ENCODE measurements at regions not wholly inside any gene's neighbourhood (a gene's known extent, or its start where the extent isn't known, plus 50 kb on each side); places are given as distances from the start of the nearest gene placed in this dataset.

- Mint-ChIP-seq H3K9me3 (no peaks in the 10 kb centered on the region), H3K27me3 (ENCODE audit: low read depth) (no peaks in the 10 kb centered on the region), H3K4me3 (no peak overlapping the region), H3K36me3 (no peaks in the 10 kb centered on the region), H3K4me1 (no peaks in the 10 kb centered on the region), H3K27ac (no peak overlapping the region)
- CTCF ChIA-PET = no interaction called here
- DNase-seq (ENCODE audit: low spot score) = no peak
- TF ChIP-seq TCF7 (CRISPR knock-in tag; IDR thresholded peaks at IDR 0.05; ENCODE audit: low read depth) (no peak), FOXJ3 (CRISPR knock-in tag; IDR thresholded peaks at IDR 0.05; ENCODE audit: borderline replicate concordance) (no peak), ZNF512 (CRISPR knock-in tag; IDR thresholded peaks at IDR 0.05; ENCODE audit: borderline replicate concordance) (no peak), NR1H2 (CRISPR knock-in tag; IDR thresholded peaks at IDR 0.05) (no peak), CREM (CRISPR knock-in tag; IDR thresholded peaks at IDR 0.05) (no peak), TEAD4 (CRISPR knock-in tag; IDR thresholded peaks at IDR 0.05) (no peak), MLX (CRISPR knock-in tag; IDR thresholded peaks at IDR 0.05) (no peak), ELF4 (CRISPR knock-in tag; IDR thresholded peaks at IDR 0.05; ENCODE audit: low read depth) (no peak), TEAD1 (CRISPR knock-in tag; IDR thresholded peaks at IDR 0.05) (no peak), CBFB (CRISPR knock-in tag; IDR thresholded peaks at IDR 0.05; ENCODE audit: low read depth) (no peak), ZNF281 (CRISPR knock-in tag; IDR thresholded peaks at IDR 0.05) (no peak), MYBL2 (CRISPR knock-in tag; IDR thresholded peaks at IDR 0.05) (no peak), USF1 (CRISPR knock-in tag; IDR thresholded peaks at IDR 0.05) (no peak), EMX1 (CRISPR knock-in tag; IDR thresholded peaks at IDR 0.05) (no peak), ZNF425 (CRISPR knock-in tag; conservative IDR thresholded peaks at IDR 0.05) (no peak), ZNF671 (CRISPR knock-in tag; IDR thresholded peaks at IDR 0.05) (no peak), FOXP1 (CRISPR knock-in tag; IDR thresholded peaks at IDR 0.05; ENCODE audit: borderline replicate concordance) (no peak), AFF4 (CRISPR knock-in tag; IDR thresholded peaks at IDR 0.05; ENCODE audit: borderline replicate concordance) (no peak)
- no peak for ATAC-seq
- POLR2A ChIA-PET = no interaction called here
Measured at GRCh38 chr3:95521396-95521795, 1293.0 kb upstream of the EPHA6 start.

All from WTC11 (cell line).